ENCODE measurements at regions not wholly inside any gene's neighbourhood (a gene's known extent, or its start where the extent isn't known, plus 50 kb on each side); places are given as distances from the start of the nearest gene placed in this dataset.

GRCh38 chr6:105601541-105602236 is 198.8 kb upstream of the PREP start:
- no peaks in the 10 kb centered on the region for H3K36me3 ChIP-seq (ENCODE audit: low read length)
- no peak overlapping the region for H3K4me3 ChIP-seq (ENCODE audit: insufficient read depth, low read length, poor library complexity, severe bottlenecking)
- H4K20me1 ChIP-seq (ENCODE audit: low read depth, low read length), result no peaks in the 10 kb centered on the region
- H3K27ac ChIP-seq (ENCODE audit: low read depth, low read length), result no peak overlapping the region
- no peaks in the 10 kb centered on the region for H3K79me2 ChIP-seq (ENCODE audit: insufficient read depth, low read length)
- H3K27me3 ChIP-seq (ENCODE audit: low read length), result no peaks in the 10 kb centered on the region
- no peaks in the 10 kb centered on the region for H3K9me2 ChIP-seq (replicated peaks; ENCODE audit: insufficient read depth, low read length)
- H2AFZ ChIP-seq (ENCODE audit: low read depth, low read length, severe bottlenecking), result no peak overlapping the region
- H3K4me2 ChIP-seq (ENCODE audit: low read depth, low read length, poor library complexity, severe bottlenecking), result no peak overlapping the region
- no peak overlapping the region for H3K9ac ChIP-seq (ENCODE audit: low read length)
- TF ChIP-seq EZH2phosphoT487 (conservative IDR thresholded peaks at IDR 0.05; ENCODE audit: low read length) (no peak), CTCF (IDR thresholded peaks at IDR 0.05; ENCODE audit: insufficient read depth, low read length, poor library complexity, severe bottlenecking) (no peak)
- no peaks in the 10 kb centered on the region for H3K9me3 ChIP-seq (ENCODE audit: insufficient read depth, low read length)
- H3F3A ChIP-seq (ENCODE audit: insufficient read depth), result no peaks in the 10 kb centered on the region

GRCh38 chr6:105600336-105601260 is 197.7 kb upstream of the PREP start:
- no peaks in the 10 kb centered on the region for H3K36me3 ChIP-seq (ENCODE audit: low read length)
- H3K27me3 ChIP-seq (ENCODE audit: low read length), result no peaks in the 10 kb centered on the region
- H3K4me3 ChIP-seq (ENCODE audit: insufficient read depth, low read length, poor library complexity, severe bottlenecking), result no peak overlapping the region
- no peaks in the 10 kb centered on the region for H3K9me2 ChIP-seq (replicated peaks; ENCODE audit: insufficient read depth, low read length)
- H2AFZ ChIP-seq (ENCODE audit: low read depth, low read length, severe bottlenecking), result no peak overlapping the region
- H3K9ac ChIP-seq (ENCODE audit: low read length), result no peak overlapping the region
- no peaks in the 10 kb centered on the region for H4K20me1 ChIP-seq (ENCODE audit: low read depth, low read length)
- H3F3A ChIP-seq (ENCODE audit: insufficient read depth), result no peaks in the 10 kb centered on the region
- TF ChIP-seq CTCF (IDR thresholded peaks at IDR 0.05; ENCODE audit: insufficient read depth, low read length, poor library complexity, severe bottlenecking) (no peak), EZH2phosphoT487 (conservative IDR thresholded peaks at IDR 0.05; ENCODE audit: low read length) (no peak)
- H3K79me2 ChIP-seq (ENCODE audit: insufficient read depth, low read length), result no peaks in the 10 kb centered on the region
- H3K4me2 ChIP-seq (ENCODE audit: low read depth, low read length, poor library complexity, severe bottlenecking), result no peak overlapping the region
- no peak overlapping the region for H3K27ac ChIP-seq (ENCODE audit: low read depth, low read length)
- no peaks in the 10 kb centered on the region for H3K9me3 ChIP-seq (ENCODE audit: insufficient read depth, low read length)

DNA sequence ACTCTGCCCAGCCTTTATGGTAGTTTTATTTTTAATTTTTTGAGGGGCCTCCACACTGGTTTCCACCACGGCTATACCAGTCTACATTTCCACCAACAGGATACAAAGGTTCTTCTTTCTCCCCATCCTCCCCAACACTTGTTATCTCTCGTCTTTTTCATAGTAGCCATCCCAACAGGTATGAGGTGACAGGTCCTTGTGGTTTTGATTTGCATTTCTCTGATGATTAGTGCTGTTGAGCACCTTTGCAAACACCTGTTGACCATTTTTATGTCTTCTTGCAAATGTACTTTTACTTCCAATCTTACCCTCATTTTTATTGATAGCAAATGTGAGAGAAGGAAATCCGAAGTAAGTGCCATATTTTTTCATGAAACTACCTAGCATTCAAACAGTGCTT is 195.4 kb upstream of the PREP start:
- no peaks in the 10 kb centered on the region for H3K79me2 ChIP-seq (ENCODE audit: insufficient read depth, low read length)
- H3K9me3 ChIP-seq (ENCODE audit: insufficient read depth, low read length), result no peaks in the 10 kb centered on the region
- no peak overlapping the region for H2AFZ ChIP-seq (ENCODE audit: low read depth, low read length, severe bottlenecking)
- no peaks in the 10 kb centered on the region for H3K9me2 ChIP-seq (replicated peaks; ENCODE audit: insufficient read depth, low read length)
- H3F3A ChIP-seq (ENCODE audit: insufficient read depth), result no peaks in the 10 kb centered on the region
- H3K27ac ChIP-seq (ENCODE audit: low read depth, low read length), result no peak overlapping the region
- TF ChIP-seq EZH2phosphoT487 (conservative IDR thresholded peaks at IDR 0.05; ENCODE audit: low read length) (no peak), CTCF (IDR thresholded peaks at IDR 0.05; ENCODE audit: insufficient read depth, low read length, poor library complexity, severe bottlenecking) (no peak)
- H3K36me3 ChIP-seq (ENCODE audit: low read length), result no peaks in the 10 kb centered on the region
- H3K9ac ChIP-seq (ENCODE audit: low read length), result no peak overlapping the region
- no peak overlapping the region for H3K4me3 ChIP-seq (ENCODE audit: insufficient read depth, low read length, poor library complexity, severe bottlenecking)
- H4K20me1 ChIP-seq (ENCODE audit: low read depth, low read length), result no peaks in the 10 kb centered on the region
- H3K4me2 ChIP-seq (ENCODE audit: low read depth, low read length, poor library complexity, severe bottlenecking), result no peak overlapping the region
- no peaks in the 10 kb centered on the region for H3K27me3 ChIP-seq (ENCODE audit: low read length)
